NCI-H748 treated with DMSO at 0.1 percent for 48 hours (cell line): ENCODE measurements at regions not wholly inside any gene's neighbourhood (a gene's known extent, or its start where the extent isn't known, plus 50 kb on each side); places are given as distances from the start of the nearest gene placed in this dataset.

ENCODE experiments used
- DNase-seq: peaks from one replicate; lab custom pipeline; 2025; lab: John Stamatoyannopoulos, UW

GRCh38 chr2:19717446-19717845 is 184.3 kb downstream of the TTC32 start:
- DNase-seq = no peak

GRCh38 chr2:19714926-19715325 is 186.9 kb downstream of the TTC32 start:
- no peak for DNase-seq

- DNase-seq = no peak
These were observed 188.9 kb downstream of the TTC32 start for GRCh38 chr2:19712850-19713249.

GRCh38 chr2:19711470-19712372 is 190.1 kb downstream of the TTC32 start:
- peak; percentile 62 for DNase-seq

- DNase-seq = no peak
These were observed 191.6 kb downstream of the TTC32 start for GRCh38 chr2:19710230-19710629.

- no peak for DNase-seq
These were observed 192.2 kb downstream of the TTC32 start for GRCh38 chr2:19709553-19709952.

GRCh38 chr2:19708776-19709175 is 193.0 kb downstream of the TTC32 start:
- no peak for DNase-seq

- no peak for DNase-seq
These were observed 195.5 kb downstream of the TTC32 start for GRCh38 chr2:19706332-19706731.

GRCh38 chr2:19702267-19702666 is 199.5 kb downstream of the TTC32 start:
- DNase-seq = no peak

- no peak for DNase-seq
These were observed 200.8 kb downstream of the TTC32 start for GRCh38 chr2:19700861-19701585.

- no peak for DNase-seq
These were observed 204.7 kb downstream of the TTC32 start for GRCh38 chr2:19697131-19697530.

- no peak for DNase-seq
These were observed 206.1 kb downstream of the TTC32 start for GRCh38 chr2:19695706-19696105.

- DNase-seq = no peak
These were observed 209.9 kb downstream of the TTC32 start for GRCh38 chr2:19691892-19692291.

GRCh38 chr2:19690429-19690828 is 211.4 kb downstream of the TTC32 start:
- DNase-seq = no peak

GRCh38 chr2:19689646-19690168 is 212.1 kb downstream of the TTC32 start:
- DNase-seq = no peak

- DNase-seq = no peak
These were observed 213.7 kb downstream of the TTC32 start for GRCh38 chr2:19688059-19688458.

- DNase-seq = no peak
These were observed 214.6 kb downstream of the TTC32 start for GRCh38 chr2:19687017-19687659.

- DNase-seq = no peak
These were observed 215.3 kb downstream of the TTC32 start for GRCh38 chr2:19686439-19686838.

- DNase-seq = no peak
These were observed 216.1 kb downstream of the TTC32 start for GRCh38 chr2:19685731-19686130.

- DNase-seq = no peak
These were observed 217.3 kb downstream of the TTC32 start for GRCh38 chr2:19684516-19684915.

GRCh38 chr2:19683556-19683955 is 218.2 kb downstream of the TTC32 start:
- DNase-seq = no peak

GRCh38 chr2:19682493-19682892 is 219.3 kb downstream of the TTC32 start:
- no peak for DNase-seq
